CD4-positive, alpha-beta T cell (primary cell): ENCODE measurements at regions not wholly inside any gene's neighbourhood (a gene's known extent, or its start where the extent isn't known, plus 50 kb on each side); places are given as distances from the start of the nearest gene placed in this dataset.

Experiments
- ATAC-seq: fragments of 200-7000 bp; cut with Tn5 transposase; one replicate; pipeline ENCODE4 v1.10.0; 2022; ENCODE audit warnings: mild to moderate bottlenecking; ENCODE audit not compliant: poor library complexity
- CTCF ChIA-PET: fragments of 350-600 bp; sonication (Branson Sonifier 250); formaldehyde crosslinking; loops from one replicate; lab custom pipeline; 2021; ENCODE audit warnings: antibody characterized with exemption, inconsistent platforms; lab: Charles Lee
- POLR2A ChIA-PET: fragments of 350-600 bp; sonication (Branson Sonifier 250); formaldehyde crosslinking; loops from one replicate; lab custom pipeline; 2021; ENCODE audit warnings: antibody characterized with exemption, inconsistent platforms; lab: Charles Lee
- DNase-seq, 14 experiments: peaks; one replicate each; pipeline ENCODE4 v3.0.0-alpha.2; 2013 to 2020; ENCODE audit warnings: mixed read lengths in 2 of 14
- H3K27ac ChIP-seq, 2 donors: one replicate each; pipeline versions ENCODE4 v1.5.1 to v1.7.0; 2013; ENCODE audit warnings: low read length in 2 of 2, low read depth in 1 of 2, mild to moderate bottlenecking in 1 of 2
- H3K27me3 ChIP-seq, 2 experiments: 1 replicate in 1 of 2; 2 replicates in 1 of 2; pipeline versions ENCODE4 v1.6.1 to v1.7.0; 2013; ENCODE audit warnings: low read length in 2 of 2, control low read depth in 1 of 2, mild to moderate bottlenecking in 1 of 2, moderate library complexity in 1 of 2; ENCODE audit not compliant: insufficient read depth in 2 of 2, control insufficient read depth in 1 of 2
- H3K36me3 ChIP-seq: one replicate; pipeline ENCODE4 v1.6.1; 2013; ENCODE audit warnings: low read length, control low read depth; ENCODE audit not compliant: insufficient read depth
- H3K4me1 ChIP-seq: one replicate; pipeline ENCODE4 v1.6.1; 2013; ENCODE audit warnings: low read length, control low read depth; ENCODE audit not compliant: insufficient read depth
- H3K4me3 ChIP-seq: one replicate; pipeline ENCODE4 v1.5.1; 2013; ENCODE audit warnings: mild to moderate bottlenecking, low read length, moderate library complexity
- H3K9me3 ChIP-seq, 2 experiments: 1 replicate in 1 of 2; 2 replicates in 1 of 2; pipeline versions ENCODE4 v1.6.1 to v1.7.0; 2013; ENCODE audit warnings: low read length in 2 of 2, mild to moderate bottlenecking in 2 of 2, control low read depth in 1 of 2, moderate library complexity in 1 of 2; ENCODE audit not compliant: control insufficient read depth in 1 of 2, insufficient read depth in 1 of 2
- H3K27ac Mint-ChIP-seq: one replicate; pipeline ENCODE4 v1.8.0; 2020; ENCODE audit warnings: mixed read lengths
- H3K27me3 Mint-ChIP-seq: one replicate; pipeline ENCODE4 v1.8.0; 2021; ENCODE audit warnings: mixed read lengths
- H3K36me3 Mint-ChIP-seq: one replicate; pipeline ENCODE4 v1.8.0; 2021; ENCODE audit warnings: low read depth, mixed read lengths
- H3K4me1 Mint-ChIP-seq: one replicate; pipeline ENCODE4 v1.8.0; 2021; ENCODE audit warnings: low read depth, mixed read lengths
- H3K4me3 Mint-ChIP-seq: one replicate; pipeline ENCODE4 v1.8.0; 2020; ENCODE audit warnings: mild to moderate bottlenecking, mixed read lengths
- H3K9me3 Mint-ChIP-seq: one replicate; pipeline ENCODE4 v1.8.0; 2020; ENCODE audit warnings: mixed read lengths
- intact Hi-C, 2 experiments: fragments of 100-400 bp; cut with DNase I in 1 of 2; cut with micrococcal nuclease in 1 of 2; formaldehyde crosslinking; loops; one replicate each; pipeline versions ENCODE4 v1.15.1 to v1.9.0; 2023 to 2025; cut with DNase I, micrococcal nuclease
- TF ChIP-seq, protein P1 (sequence below): fragments of 200-600 bp; IDR thresholded peaks from one replicate; pipeline ENCODE4 v1.8.0; 2022; ENCODE audit warnings: antibody characterized with exemption, mild to moderate bottlenecking

DNA sequence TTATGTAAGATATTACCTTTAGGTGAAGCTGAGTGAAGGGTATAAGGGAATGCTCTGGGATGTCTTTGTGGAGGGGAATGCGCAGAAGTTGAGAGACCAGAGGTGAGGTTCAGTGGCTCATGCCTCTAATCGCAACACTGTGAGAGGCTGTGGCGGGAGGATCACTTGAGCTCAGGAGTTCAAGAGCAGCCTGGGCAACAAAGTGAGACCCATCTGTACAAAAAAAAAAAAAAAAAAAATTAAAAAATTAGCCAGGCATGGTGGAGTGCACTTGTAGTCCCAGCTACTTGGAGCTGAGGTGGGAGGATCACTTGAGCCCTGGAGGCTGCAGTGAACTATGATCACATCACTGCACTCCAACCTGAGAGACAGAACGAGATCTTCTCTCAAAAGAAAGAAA lies 57.3 kb upstream of the SP3 start:
- intact Hi-C loops, result loop anchor here in 1 of 2 experiments (5.0 kb wide), 1 partner anchor 45 kb away; no protein-coding TSS in a partner anchor

DNA sequence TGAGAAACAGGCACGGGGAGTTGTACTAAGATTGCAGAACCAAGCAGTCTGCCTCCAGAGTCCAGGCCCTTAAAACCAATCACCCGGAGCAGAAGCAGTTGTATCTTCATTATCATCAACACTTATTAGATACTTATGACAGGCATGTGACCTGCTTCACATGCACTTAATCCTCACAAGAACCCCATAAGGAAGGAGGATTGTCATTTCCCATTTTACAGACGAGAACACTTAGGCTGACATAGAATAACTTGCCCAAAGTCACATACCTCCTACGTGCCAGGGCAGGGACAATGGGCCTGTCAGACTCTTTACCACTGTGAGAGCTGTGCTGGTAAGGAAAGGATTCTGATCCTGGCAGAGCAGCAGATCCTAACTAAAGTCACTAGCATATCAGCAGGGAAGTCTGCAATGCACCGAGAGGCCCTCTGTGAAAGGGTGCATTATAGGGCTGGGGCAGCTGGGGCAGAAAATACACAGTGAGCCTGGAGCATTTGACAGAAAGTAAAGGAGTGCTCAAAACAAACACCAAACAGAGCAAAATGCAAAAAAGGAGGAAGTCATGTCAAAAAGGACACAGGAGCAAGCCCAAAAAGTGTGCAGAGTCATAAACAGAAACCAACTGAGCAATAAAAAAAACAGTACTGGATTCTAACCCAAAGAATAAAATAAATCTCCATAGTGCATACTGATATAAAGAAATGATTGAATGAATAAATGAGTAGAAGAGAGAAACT lies 55.9 kb upstream of the SP3 start:
- Histone ChIP-seq H3K36me3 (no peaks in the 10 kb centered on the region), H3K4me1 (peaks cover 4% of the 10 kb centered on the region), H3K9me3 (peaks cover 0 to 4% of the 10 kb centered on the region in 2 experiments), H3K27me3 (no peaks in the 10 kb centered on the region), H3K27ac (no peak overlapping the region), H3K4me3 (no peak overlapping the region)
- no peak overlapping the region for H3K4me3 Mint-ChIP-seq
- ChIA-PET POLR2A (no interaction called here), CTCF (no interaction called here)
- TF ChIP-seq, protein P1, sequence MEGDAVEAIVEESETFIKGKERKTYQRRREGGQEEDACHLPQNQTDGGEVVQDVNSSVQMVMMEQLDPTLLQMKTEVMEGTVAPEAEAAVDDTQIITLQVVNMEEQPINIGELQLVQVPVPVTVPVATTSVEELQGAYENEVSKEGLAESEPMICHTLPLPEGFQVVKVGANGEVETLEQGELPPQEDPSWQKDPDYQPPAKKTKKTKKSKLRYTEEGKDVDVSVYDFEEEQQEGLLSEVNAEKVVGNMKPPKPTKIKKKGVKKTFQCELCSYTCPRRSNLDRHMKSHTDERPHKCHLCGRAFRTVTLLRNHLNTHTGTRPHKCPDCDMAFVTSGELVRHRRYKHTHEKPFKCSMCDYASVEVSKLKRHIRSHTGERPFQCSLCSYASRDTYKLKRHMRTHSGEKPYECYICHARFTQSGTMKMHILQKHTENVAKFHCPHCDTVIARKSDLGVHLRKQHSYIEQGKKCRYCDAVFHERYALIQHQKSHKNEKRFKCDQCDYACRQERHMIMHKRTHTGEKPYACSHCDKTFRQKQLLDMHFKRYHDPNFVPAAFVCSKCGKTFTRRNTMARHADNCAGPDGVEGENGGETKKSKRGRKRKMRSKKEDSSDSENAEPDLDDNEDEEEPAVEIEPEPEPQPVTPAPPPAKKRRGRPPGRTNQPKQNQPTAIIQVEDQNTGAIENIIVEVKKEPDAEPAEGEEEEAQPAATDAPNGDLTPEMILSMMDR, result no peak
- intact Hi-C loops, result loop anchor here in 1 of 2 experiments (5.0 kb wide), 1 partner anchor 44 kb away; no protein-coding TSS in a partner anchor
- no peaks in the 10 kb centered on the region for H3K4me1 Mint-ChIP-seq
- H3K27me3 Mint-ChIP-seq, result no peaks in the 10 kb centered on the region
- ATAC-seq (no peak), DNase-seq (no peak)
- no peaks in the 10 kb centered on the region for H3K9me3 Mint-ChIP-seq
- H3K27ac Mint-ChIP-seq, result no peak overlapping the region
- no peaks in the 10 kb centered on the region for H3K36me3 Mint-ChIP-seq

More for the DNA sequence above, 57.3 kb upstream of the SP3 start:
- H3K36me3 ChIP-seq, result no peaks in the 10 kb centered on the region
- DNase-seq, result no peak
- no peak overlapping the region for H3K27ac ChIP-seq
- no peak overlapping the region for H3K4me3 Mint-ChIP-seq
- TF ChIP-seq, protein P1, result no peak
- no peak overlapping the region for H3K4me3 ChIP-seq
- no peaks in the 10 kb centered on the region for H3K27me3 Mint-ChIP-seq
- no peaks in the 10 kb centered on the region for H3K4me1 Mint-ChIP-seq
- peaks cover 0 to 4% of the 10 kb centered on the region in 2 experiments for H3K9me3 ChIP-seq
- H3K9me3 Mint-ChIP-seq, result no peaks in the 10 kb centered on the region
- H3K36me3 Mint-ChIP-seq, result no peaks in the 10 kb centered on the region
- POLR2A ChIA-PET, result no interaction called here
- ATAC-seq, result no peak
- CTCF ChIA-PET, result interaction anchor here (1.3 kb wide), 1 partner anchor 14 kb away, joined by 3 read pairs; no protein-coding TSS in a partner anchor
- no peaks in the 10 kb centered on the region for H3K27me3 ChIP-seq
- H3K4me1 ChIP-seq, result peaks cover 4% of the 10 kb centered on the region
- H3K27ac Mint-ChIP-seq, result no peak overlapping the region

DNA sequence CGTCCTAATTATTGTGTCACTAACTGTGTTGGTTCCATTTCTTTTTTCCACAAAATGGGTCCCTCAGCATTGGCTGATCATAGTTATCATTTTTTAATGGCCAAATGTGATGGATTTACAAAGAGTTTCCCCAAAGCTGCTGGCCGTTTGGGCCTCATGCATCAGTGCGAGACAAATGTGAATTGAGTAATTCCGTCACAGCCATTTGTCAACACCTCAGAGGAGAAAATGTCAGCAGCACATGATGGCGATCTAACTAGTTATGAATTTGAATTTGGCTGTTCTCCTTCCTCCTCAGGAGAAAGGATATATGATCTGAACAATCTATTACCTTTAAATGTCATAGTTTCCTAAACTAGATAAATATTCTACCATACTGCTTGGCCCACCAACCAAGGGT lies 54.9 kb upstream of the SP3 start:
- TF ChIP-seq, protein P1, result no peak
- no peak overlapping the region for H3K4me3 ChIP-seq
- H3K9me3 Mint-ChIP-seq, result no peaks in the 10 kb centered on the region
- ATAC-seq (no peak), DNase-seq (no peak)
- ChIA-PET CTCF (no interaction called here), POLR2A (no interaction called here)
- H3K27me3 Mint-ChIP-seq, result no peaks in the 10 kb centered on the region
- H3K36me3 ChIP-seq, result no peaks in the 10 kb centered on the region
- no peak overlapping the region for H3K4me3 Mint-ChIP-seq
- peaks cover 4% of the 10 kb centered on the region for H3K4me1 ChIP-seq
- H3K27ac Mint-ChIP-seq, result no peak overlapping the region
- H3K4me1 Mint-ChIP-seq, result no peaks in the 10 kb centered on the region
- H3K36me3 Mint-ChIP-seq, result no peaks in the 10 kb centered on the region
- H3K9me3 ChIP-seq, result no peaks in the 10 kb centered on the region
- intact Hi-C loops, result loop anchor here in 1 of 2 experiments (5.0 kb wide), 1 partner anchor 43 kb away; no protein-coding TSS in a partner anchor
- H3K27me3 ChIP-seq, result no peaks in the 10 kb centered on the region
- H3K27ac ChIP-seq, result no peak overlapping the region
